ENCODE measurements at regions not wholly inside any gene's neighbourhood (a gene's known extent, or its start where the extent isn't known, plus 50 kb on each side); places are given as distances from the start of the nearest gene placed in this dataset.

DNA sequence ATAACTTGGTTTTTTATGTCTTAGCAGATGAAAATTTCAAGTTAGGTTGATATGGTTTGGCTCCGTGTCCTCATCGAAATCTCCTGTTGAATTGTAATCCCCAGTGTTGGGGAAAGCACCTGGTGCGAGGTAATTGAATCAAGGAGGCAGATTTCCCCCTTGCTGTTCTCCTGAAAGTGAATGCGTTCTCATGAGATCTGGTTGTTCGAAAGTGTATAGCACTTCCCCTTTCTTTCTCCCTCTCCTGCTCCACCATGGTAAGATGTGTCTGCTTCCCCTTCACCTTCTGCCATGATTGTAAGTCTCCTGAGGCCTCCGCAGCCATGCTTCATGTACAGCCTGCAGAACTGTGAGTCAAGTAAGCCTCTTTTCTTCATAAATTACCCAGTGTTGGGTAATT lies 242.1 kb upstream of the TNP1 start:
- CTCF ChIA-PET, result no interaction called here
- H3K27ac ChIP-seq, result no peak overlapping the region
- H3K9me3 ChIP-seq (ENCODE audit: insufficient read depth, low read depth), result no peaks in the 10 kb centered on the region; the same call in 1 of the 2 replicates
- TF ChIP-seq EZH2 (IDR thresholded peaks at IDR 0.05; ENCODE audit: low read depth), result no peak
- TF ChIP-seq, protein P1, sequence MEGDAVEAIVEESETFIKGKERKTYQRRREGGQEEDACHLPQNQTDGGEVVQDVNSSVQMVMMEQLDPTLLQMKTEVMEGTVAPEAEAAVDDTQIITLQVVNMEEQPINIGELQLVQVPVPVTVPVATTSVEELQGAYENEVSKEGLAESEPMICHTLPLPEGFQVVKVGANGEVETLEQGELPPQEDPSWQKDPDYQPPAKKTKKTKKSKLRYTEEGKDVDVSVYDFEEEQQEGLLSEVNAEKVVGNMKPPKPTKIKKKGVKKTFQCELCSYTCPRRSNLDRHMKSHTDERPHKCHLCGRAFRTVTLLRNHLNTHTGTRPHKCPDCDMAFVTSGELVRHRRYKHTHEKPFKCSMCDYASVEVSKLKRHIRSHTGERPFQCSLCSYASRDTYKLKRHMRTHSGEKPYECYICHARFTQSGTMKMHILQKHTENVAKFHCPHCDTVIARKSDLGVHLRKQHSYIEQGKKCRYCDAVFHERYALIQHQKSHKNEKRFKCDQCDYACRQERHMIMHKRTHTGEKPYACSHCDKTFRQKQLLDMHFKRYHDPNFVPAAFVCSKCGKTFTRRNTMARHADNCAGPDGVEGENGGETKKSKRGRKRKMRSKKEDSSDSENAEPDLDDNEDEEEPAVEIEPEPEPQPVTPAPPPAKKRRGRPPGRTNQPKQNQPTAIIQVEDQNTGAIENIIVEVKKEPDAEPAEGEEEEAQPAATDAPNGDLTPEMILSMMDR (conservative IDR thresholded peaks at IDR 0.05), result no peak
- intact Hi-C loops (cut with micrococcal nuclease; ENCODE audit: unreplicated experiment), result loop anchor here (10.0 kb wide), 1 partner anchor 173 kb away; no protein-coding TSS in a partner anchor
- H3K9me2 ChIP-seq (ENCODE audit: insufficient read depth), result no peaks in the 10 kb centered on the region
- no peaks in the 10 kb centered on the region for H4K20me1 ChIP-seq (ENCODE audit: insufficient read depth)
- peaks cover 29% of the 10 kb centered on the region for H3F3A ChIP-seq (ENCODE audit: insufficient read depth, low read depth)
- H2AFZ ChIP-seq, result no peak overlapping the region
- H3K4me2 ChIP-seq, result no peak overlapping the region
- H3K36me3 ChIP-seq (ENCODE audit: low read depth), result no peaks in the 10 kb centered on the region
- peaks cover 39% of the 10 kb centered on the region for H3K4me1 ChIP-seq (replicated peaks; ENCODE audit: insufficient read depth)
- no peaks in the 10 kb centered on the region for H3K27me3 ChIP-seq (ENCODE audit: insufficient read depth, low read depth)
- DNase-seq, result no peak
- no peak overlapping the region for H3K4me3 ChIP-seq
- POLR2A ChIA-PET (ENCODE audit: unreplicated experiment), result no interaction called here
- no peaks in the 10 kb centered on the region for H3K79me2 ChIP-seq (ENCODE audit: low read depth)
- no TSS peak for BruUV-seq (replicated peaks)

DNA sequence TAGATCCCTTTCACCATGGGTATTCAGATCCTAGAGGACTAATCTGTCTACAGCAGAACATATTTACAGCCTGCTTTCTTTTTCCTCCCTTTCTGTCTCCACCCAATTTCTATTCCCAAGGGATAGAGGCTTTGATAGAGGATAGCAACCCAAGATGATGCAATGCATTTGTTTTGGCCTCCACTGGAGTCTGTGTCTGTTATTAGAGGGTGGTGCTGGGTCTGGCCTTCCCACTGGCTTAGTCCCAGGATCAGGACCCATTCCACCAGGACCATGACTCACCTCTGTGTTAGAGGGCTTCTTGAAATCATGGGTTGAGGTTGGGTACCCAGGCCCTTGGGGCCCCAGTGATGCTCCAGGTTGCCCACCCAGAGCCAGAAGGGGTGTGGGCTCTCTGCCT lies 239.7 kb upstream of the TNP1 start:
- no peaks in the 10 kb centered on the region for H3K27me3 ChIP-seq (ENCODE audit: insufficient read depth, low read depth)
- no peak overlapping the region for H3K4me2 ChIP-seq
- H3K79me2 ChIP-seq (ENCODE audit: low read depth), result no peaks in the 10 kb centered on the region
- no peak overlapping the region for H3K27ac ChIP-seq
- no peak for DNase-seq
- TF ChIP-seq EZH2 (IDR thresholded peaks at IDR 0.05; ENCODE audit: low read depth), result no peak
- TF ChIP-seq, protein P1 (conservative IDR thresholded peaks at IDR 0.05), result no peak
- H3F3A ChIP-seq (ENCODE audit: insufficient read depth, low read depth), result peaks cover 13% of the 10 kb centered on the region; the same call in 1 of the 2 replicates
- no peak overlapping the region for H2AFZ ChIP-seq
- no peaks in the 10 kb centered on the region for H3K9me3 ChIP-seq (ENCODE audit: insufficient read depth, low read depth)
- H4K20me1 ChIP-seq (ENCODE audit: insufficient read depth), result no peaks in the 10 kb centered on the region
- ChIA-PET CTCF (no interaction called here), POLR2A (ENCODE audit: unreplicated experiment) (no interaction called here)
- peaks cover 26% of the 10 kb centered on the region for H3K4me1 ChIP-seq (replicated peaks; ENCODE audit: insufficient read depth)
- intact Hi-C loops (cut with micrococcal nuclease; ENCODE audit: unreplicated experiment), result no loop called here
- BruUV-seq (replicated peaks), result no TSS peak
- no peaks in the 10 kb centered on the region for H3K36me3 ChIP-seq (ENCODE audit: low read depth)
- H3K4me3 ChIP-seq, result no peak overlapping the region
- no peaks in the 10 kb centered on the region for H3K9me2 ChIP-seq (ENCODE audit: insufficient read depth)

DNA sequence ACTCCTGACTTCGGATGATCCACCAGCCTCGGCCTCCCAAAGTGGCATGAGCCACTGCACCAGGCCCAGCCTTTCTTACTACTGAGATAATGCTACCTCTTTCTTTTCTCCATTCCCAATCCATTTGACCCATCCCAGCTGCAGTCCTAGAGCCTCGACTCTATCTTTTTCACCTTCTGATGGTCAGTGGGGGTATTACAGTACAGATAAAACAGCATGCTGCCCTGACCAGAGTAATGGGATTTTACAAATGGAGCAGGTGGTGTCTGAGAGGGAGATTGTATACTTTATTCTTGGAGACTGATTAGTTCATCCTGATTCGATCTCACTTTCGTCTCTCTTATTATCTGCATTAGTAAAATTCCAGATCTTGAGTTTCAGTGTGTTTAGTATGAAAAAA lies 238.6 kb upstream of the TNP1 start:
- ChIA-PET CTCF (interaction anchor here (0.7 kb wide), 1 partner anchor 416 kb away, joined by 3 read pairs; no protein-coding TSS in a partner anchor), POLR2A (ENCODE audit: unreplicated experiment) (no interaction called here)
- Histone ChIP-seq H4K20me1 (ENCODE audit: insufficient read depth) (no peaks in the 10 kb centered on the region), H3K4me3 (no peak overlapping the region), H3K79me2 (ENCODE audit: low read depth) (no peaks in the 10 kb centered on the region), H3K27me3 (ENCODE audit: insufficient read depth, low read depth) (no peaks in the 10 kb centered on the region), H3K27ac (no peak overlapping the region), H3K36me3 (ENCODE audit: low read depth) (no peaks in the 10 kb centered on the region), H2AFZ (no peak overlapping the region), H3K4me2 (no peak overlapping the region), H3K4me1 (replicated peaks; ENCODE audit: insufficient read depth) (peaks cover 15% of the 10 kb centered on the region), H3K9me3 (ENCODE audit: insufficient read depth, low read depth) (no peaks in the 10 kb centered on the region), H3F3A (ENCODE audit: insufficient read depth, low read depth) (peaks cover 5% of the 10 kb centered on the region; the same call in 1 of the 2 replicates), H3K9me2 (ENCODE audit: insufficient read depth) (no peaks in the 10 kb centered on the region)
- TF ChIP-seq, protein P1 (conservative IDR thresholded peaks at IDR 0.05), result no peak
- no peak for TF ChIP-seq EZH2 (IDR thresholded peaks at IDR 0.05; ENCODE audit: low read depth)
- intact Hi-C loops (cut with micrococcal nuclease; ENCODE audit: unreplicated experiment), result no loop called here
- BruUV-seq (replicated peaks), result no TSS peak
- DNase-seq, result no peak

Measured in PC-9 (cell line).